CD4-positive, alpha-beta T cell treated with Interleukin-6 for 4 hours (primary cell): ENCODE measurements at regions not wholly inside any gene's neighbourhood (a gene's known extent, or its start where the extent isn't known, plus 50 kb on each side); places are given as distances from the start of the nearest gene placed in this dataset.
"Not testable (repeated sequence)": the region's sequence is repeated elsewhere in the genome, so short reads cannot be mapped to it uniquely, and the experiment has no call there.

ENCODE experiments used
- DNase-seq: peaks from one replicate; pipeline ENCODE4 v3.0.0-alpha.2; 2020; ENCODE audit warnings: mixed read lengths

GRCh38 chr5:98521821-98522220 is 251.6 kb upstream of the RGMB start:
- no peak for DNase-seq

GRCh38 chr5:98524773-98525172 is 248.7 kb upstream of the RGMB start:
- no peak for DNase-seq

GRCh38 chr5:98527846-98528245 is 245.6 kb upstream of the RGMB start:
- no peak for DNase-seq

GRCh38 chr5:98529321-98529720 is 244.1 kb upstream of the RGMB start:
- DNase-seq: no peak

- DNase-seq: no peak
Measured at GRCh38 chr5:98530224-98530623, 243.2 kb upstream of the RGMB start.

GRCh38 chr5:98535901-98536300 is 237.6 kb upstream of the RGMB start:
- no peak for DNase-seq

- DNase-seq: no peak
Measured at GRCh38 chr5:98540056-98540455, 233.4 kb upstream of the RGMB start.

- no peak for DNase-seq
Measured at GRCh38 chr5:98541641-98542040, 231.8 kb upstream of the RGMB start.

GRCh38 chr5:98543490-98543889 is 230.0 kb upstream of the RGMB start:
- no peak for DNase-seq

GRCh38 chr5:98546924-98547323 is 226.5 kb upstream of the RGMB start:
- not testable (repeated sequence) for DNase-seq

GRCh38 chr5:98556712-98557111 is 216.8 kb upstream of the RGMB start:
- no peak for DNase-seq

- DNase-seq: no peak
Measured at GRCh38 chr5:98557916-98558315, 215.5 kb upstream of the RGMB start.

- no peak for DNase-seq
Measured at GRCh38 chr5:98563885-98564653, 209.4 kb upstream of the RGMB start.

GRCh38 chr5:98564836-98565235 is 208.6 kb upstream of the RGMB start:
- DNase-seq: no peak

- DNase-seq: no peak
Measured at GRCh38 chr5:98568336-98568735, 205.1 kb upstream of the RGMB start.

GRCh38 chr5:98569288-98569687 is 204.2 kb upstream of the RGMB start:
- no peak for DNase-seq

- no peak for DNase-seq
Measured at GRCh38 chr5:98570010-98570409, 203.5 kb upstream of the RGMB start.

GRCh38 chr5:98570661-98571191 is 202.7 kb upstream of the RGMB start:
- no peak for DNase-seq

- DNase-seq: no peak
Measured at GRCh38 chr5:98573834-98574320, 199.6 kb upstream of the RGMB start.

- no peak for DNase-seq
Measured at GRCh38 chr5:98576275-98576674, 197.2 kb upstream of the RGMB start.

- DNase-seq: no peak
Measured at GRCh38 chr5:98578438-98578837, 195.0 kb upstream of the RGMB start.

- DNase-seq: no peak
Measured at GRCh38 chr5:98581112-98581997, 192.1 kb upstream of the RGMB start.

GRCh38 chr5:98583586-98583985 is 189.9 kb upstream of the RGMB start:
- no peak for DNase-seq
